Stimulated activated CD8-positive, alpha-beta memory T cell treated with anti-CD3 and anti-CD28 coated beads, Interleukin-4, amount 100 ng/mL, for 48 hours (primary cell): ENCODE measurements at regions not wholly inside any gene's neighbourhood (a gene's known extent, or its start where the extent isn't known, plus 50 kb on each side); places are given as distances from the start of the nearest gene placed in this dataset.
"Not testable (repeated sequence)": the region's sequence is repeated elsewhere in the genome, so short reads cannot be mapped to it uniquely, and the experiment has no call there.

Source experiments
- DNase-seq: peaks from one replicate; pipeline ENCODE4 v3.0.0-alpha.2; 2020

- no peak for DNase-seq
Observed at GRCh38 chr17:14595656-14596055, 294.8 kb downstream of the HS3ST3B1 start.

- DNase-seq = no peak
Observed at GRCh38 chr17:14594690-14595089, 293.8 kb downstream of the HS3ST3B1 start.

DNA sequence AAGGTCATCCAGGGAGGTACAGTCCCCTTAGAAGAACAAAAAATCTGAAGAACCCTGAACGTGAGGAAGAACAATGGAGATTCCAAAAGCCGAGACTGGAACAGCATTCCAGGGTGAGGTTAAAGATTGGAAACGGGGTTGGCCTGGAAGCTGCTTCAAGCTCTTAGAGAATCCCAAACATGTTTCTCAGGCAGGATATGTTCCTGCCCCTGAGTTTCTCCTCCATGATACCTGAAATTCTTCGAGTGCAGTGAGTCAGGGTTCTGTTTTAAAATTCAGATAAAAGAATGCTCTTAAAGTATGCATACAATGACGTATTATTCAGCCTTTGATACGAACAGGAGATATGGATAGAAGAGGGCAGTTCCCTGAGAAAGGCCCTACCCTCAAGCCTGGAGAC, 293.1 kb downstream of the HS3ST3B1 start:
- DNase-seq = no peak

DNA sequence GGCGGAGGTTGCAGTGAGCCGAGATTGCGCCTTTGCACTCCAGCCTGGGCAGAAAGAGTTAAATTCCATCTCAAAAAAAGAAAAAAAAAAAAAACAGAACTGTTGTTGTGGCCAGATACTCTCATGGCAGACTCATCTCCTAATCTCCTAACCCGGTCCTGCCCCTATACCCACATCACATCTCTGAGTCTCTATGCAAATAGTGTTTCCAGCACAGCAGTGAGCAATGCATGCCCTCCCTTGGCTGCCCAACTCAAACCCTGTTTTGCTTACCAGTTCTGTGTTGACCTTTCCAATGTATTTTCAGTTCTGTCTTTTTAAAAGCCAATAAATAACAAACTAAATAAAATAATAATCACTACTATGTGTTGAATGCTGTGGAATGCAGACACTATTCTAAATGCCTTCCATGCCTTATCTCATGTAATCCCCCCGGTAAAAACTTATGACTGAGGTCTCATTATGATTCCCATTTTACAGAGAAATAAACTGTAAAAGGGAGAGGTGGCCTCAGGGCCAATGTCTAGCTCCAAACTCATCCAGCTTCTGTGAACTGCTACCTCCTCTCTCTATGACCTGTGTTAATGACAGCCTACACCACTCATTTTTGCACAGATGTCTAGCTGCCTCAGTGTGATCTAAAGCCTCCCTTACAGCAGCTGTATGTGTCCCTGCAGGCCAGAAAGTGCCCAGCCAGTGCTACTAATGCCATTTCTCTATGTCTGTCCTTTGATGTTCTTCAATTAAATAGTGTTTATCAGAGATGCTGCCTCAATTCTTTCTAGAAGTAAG, 289.8 kb downstream of the HS3ST3B1 start:
- no peak for DNase-seq

DNA sequence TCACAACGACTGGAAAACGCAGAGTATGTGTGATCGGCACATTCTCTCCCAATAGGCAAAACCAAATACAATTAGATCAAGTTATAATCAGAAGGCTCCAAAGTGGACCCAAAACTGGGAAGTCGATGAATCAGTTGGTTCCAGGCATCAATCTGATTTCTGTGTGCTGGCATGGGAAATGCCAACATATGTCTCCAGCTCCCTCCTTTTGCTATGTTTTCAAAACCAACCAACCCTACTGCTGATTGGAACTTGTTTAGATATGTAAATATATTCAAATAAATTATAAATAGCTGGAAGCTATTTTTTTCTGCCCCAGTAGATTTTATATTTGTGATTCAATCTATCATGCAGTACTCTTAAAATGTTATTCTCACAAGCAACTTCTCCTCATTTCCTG, 284.2 kb downstream of the HS3ST3B1 start:
- no peak for DNase-seq

- no peak for DNase-seq
Observed at GRCh38 chr17:14582996-14583395, 282.1 kb downstream of the HS3ST3B1 start.

DNA sequence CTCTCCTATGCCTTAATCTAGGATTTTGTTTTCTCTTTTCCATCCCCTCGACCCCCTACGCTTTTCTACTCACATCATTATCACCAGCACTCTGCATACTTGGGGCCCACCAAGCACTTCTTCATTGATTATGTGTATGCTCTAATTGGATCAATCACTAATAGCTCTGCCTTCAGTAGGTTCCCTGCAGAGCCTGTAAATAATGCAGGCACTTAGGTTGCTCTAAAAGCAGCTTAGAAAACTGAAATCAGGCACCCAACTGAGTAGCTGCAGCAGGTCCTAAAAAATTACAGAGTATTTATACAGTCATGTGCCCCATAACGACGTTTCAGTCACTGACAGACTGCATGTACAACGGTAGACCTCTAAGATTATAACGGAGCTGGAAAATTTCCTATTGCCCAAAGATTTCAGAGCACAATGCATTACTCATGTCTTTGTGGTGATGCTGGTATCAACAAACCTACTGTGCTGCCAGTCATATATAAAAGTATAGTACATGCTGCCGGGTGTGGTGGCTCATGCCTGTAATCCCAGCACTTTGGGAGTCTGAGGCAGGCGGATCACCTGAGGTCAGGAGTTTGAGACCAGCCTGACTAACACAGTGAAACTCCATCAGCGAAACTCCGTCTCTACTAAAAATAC, 280.4 kb downstream of the HS3ST3B1 start:
- DNase-seq = no peak

DNA sequence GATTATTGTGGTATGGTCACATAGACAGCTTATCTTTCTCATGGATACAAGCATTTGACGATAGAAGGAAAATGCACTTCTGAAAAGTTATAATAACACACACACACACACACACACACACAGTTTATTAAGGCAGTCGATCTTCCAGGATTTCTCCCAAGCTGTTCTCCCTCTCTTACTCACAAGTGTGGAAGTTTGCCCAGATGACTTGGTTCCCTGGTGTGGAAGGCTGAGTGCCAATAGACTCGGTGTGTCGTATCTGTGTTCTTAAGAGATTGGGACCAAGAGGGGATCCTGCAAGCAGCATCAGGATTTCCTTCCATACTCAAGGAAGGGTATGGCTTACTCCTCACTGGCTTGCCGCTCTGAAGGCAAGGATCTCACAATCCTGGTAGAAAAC, 279.6 kb downstream of the HS3ST3B1 start:
- no peak for DNase-seq

DNA sequence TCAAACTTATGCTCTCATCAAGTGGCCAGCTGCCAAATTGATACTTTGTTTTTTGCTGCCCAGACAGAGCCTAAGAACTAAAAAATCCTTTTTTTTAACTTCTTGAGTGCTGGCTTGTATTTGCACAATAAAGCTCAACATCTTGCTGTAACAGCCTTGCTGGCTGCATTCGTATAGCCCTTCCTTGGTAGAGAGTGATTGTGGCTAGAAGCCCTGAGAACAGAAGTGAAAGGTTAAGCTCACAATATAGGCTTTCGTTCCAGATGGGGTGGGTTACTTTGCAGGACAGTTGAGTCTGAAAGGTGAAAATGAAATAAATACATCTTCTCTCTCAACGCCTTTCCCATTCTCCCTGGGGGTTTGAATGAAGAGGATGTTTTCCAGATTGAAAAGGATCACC, 278.8 kb downstream of the HS3ST3B1 start:
- no peak for DNase-seq

- no peak for DNase-seq
Observed at GRCh38 chr17:14575471-14575953, 274.6 kb downstream of the HS3ST3B1 start.

GRCh38 chr17:14560325-14560724, 259.4 kb downstream of the HS3ST3B1 start:
- DNase-seq = not testable (repeated sequence)

- DNase-seq = no peak
Observed at GRCh38 chr17:14559264-14560119, 258.6 kb downstream of the HS3ST3B1 start.

- DNase-seq = no peak
Observed at GRCh38 chr17:14557480-14557879, 256.6 kb downstream of the HS3ST3B1 start.

DNA sequence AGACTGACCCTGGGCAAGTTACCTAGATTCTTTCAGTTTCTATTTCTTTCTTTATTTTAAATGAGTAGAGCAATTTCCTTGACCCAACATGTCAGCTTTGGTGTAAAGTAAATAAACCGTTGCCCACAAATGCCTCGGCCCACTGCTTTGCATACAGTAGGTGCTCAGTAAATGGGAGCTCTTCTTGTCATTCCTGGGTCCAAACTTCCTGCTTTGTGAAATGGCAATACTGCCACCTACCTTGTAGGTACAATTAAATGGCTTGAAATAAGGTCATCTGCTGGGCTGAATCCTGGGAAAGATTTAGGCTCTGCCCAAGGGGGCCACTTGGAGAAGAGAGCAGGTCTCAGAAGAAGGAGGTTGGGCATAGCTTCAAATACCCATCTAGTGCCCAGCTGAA, 253.0 kb downstream of the HS3ST3B1 start:
- no peak for DNase-seq

DNA sequence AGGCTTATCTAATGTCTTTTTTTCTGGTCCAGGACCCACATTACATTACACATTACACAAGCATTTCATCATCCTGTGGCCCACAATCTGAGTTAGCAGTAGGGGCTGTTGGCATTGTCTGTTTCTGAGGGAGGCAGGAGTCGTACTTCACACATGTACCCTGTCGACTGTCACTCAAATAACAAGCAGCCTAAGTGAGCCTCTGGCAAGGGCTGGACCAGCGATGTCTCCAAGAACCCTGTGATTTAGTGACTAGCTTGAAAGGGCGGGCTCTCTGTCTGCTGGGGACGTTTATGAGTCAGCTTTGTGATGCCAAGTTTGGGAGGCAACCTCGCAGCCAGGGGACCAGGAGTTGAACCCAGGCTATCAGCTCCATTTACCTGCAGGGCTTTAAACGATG, 251.4 kb downstream of the HS3ST3B1 start:
- DNase-seq = no peak

DNA sequence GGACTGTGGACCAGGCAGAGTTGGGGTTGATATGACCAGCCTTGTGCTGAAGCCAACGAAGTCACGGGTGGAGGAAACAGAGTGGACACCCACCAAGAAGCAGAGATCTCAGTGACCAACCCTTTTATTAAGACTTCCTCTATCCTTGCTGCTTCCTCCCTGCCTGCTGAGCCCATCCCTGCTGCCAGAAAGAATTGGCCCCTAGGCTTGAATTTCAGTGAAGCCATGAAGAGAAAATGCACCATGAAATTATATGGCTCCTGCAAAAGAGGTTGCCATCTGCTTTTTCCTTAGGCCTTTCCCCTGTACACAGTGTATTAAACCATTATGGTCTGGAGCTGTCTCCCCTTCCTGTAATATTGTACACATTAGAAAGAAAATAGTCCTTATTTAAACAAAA, 246.7 kb downstream of the HS3ST3B1 start:
- no peak for DNase-seq

GRCh38 chr17:14547016-14547415, 246.1 kb downstream of the HS3ST3B1 start:
- no peak for DNase-seq

- no peak for DNase-seq
Observed at GRCh38 chr17:14545156-14545906, 244.4 kb downstream of the HS3ST3B1 start.

DNA sequence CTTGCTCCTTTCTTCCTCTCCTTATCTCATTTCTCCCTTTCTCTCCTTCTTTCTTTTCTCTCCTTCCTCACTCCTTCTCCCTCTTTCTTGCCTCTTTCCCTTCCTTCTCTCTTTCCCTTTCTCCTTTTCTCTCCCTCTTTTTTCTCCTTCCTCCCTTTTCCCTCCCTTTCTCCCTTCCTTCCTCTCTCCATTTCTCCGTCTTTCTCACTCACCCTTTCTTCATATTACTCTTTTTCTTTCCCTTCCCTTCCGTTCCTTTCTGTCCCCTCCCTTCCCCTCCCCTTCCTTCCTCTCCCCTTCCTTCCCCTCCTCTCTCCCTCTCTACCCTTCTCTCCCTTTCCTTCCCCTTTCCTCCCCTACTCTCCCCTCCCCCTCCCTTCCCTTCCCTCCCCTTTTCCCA, 240.8 kb downstream of the HS3ST3B1 start:
- no peak for DNase-seq

GRCh38 chr17:14539801-14540200, 238.9 kb downstream of the HS3ST3B1 start:
- no peak for DNase-seq

DNA sequence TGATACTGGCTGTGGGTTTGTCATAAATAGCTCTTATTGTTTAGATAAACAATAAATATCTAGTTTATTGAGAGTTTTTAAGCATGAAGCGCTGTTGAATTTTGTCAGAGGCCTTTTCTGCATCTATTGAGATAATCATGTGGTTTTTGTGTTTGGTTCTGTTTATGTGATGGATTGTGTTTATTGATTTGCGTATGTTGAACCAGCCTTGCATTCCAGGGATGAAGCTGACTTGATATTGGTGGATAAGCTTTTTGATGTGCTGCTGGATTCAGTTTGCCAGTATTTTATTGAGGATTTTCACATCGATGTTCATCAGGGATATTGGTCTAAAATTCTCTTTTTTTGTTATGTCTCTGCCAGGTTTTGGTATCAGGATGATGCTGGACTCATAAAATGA, 231.4 kb downstream of the HS3ST3B1 start:
- DNase-seq = not testable (repeated sequence)

- DNase-seq = no peak
Observed at GRCh38 chr17:14525551-14526455, 224.9 kb downstream of the HS3ST3B1 start.
